ENCODE measurements at regions not wholly inside any gene's neighbourhood (a gene's known extent, or its start where the extent isn't known, plus 50 kb on each side); places are given as distances from the start of the nearest gene placed in this dataset.

DNA sequence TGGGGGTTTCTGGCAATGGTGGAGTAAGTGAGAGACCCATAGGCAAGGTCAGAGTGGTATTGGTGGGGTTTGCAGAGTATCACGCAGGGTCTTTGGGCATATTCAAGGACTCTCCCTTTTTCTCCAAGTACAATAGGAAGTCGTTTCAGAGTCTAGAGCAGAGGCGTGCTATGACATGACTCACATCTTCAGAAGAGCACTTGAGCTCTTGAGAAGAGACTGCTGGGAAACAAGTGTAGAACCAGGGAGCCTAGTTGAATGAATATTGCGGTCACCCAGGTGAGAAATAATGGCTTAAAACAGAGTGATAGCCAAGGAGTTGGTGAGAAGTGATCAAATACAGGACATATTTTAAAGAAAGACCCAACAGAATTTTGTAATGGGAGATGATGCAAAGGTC, 813.4 kb downstream of the TLE1 start:
- DNase-seq (ENCODE audit: low read depth, low spot score): no peak
- no TSS peak for BruUV-seq (replicated peaks)
- CTCF ChIA-PET: interaction anchor here (0.6 to 1.0 kb wide), 2 partner anchors 9 to 260 kb away, joined by 3 read pairs; no protein-coding TSS in a partner anchor
- in situ Hi-C loops (cut with MboI) (no loop called here), intact Hi-C loops (cut with micrococcal nuclease; ENCODE audit: unreplicated experiment) (no loop called here)
- RAD21 ChIA-PET (ENCODE audit: unreplicated experiment): no interaction called here
- Histone ChIP-seq H3K9ac (ENCODE audit: control insufficient read depth, insufficient read depth, low read length) (no peak overlapping the region), H3K4me1 (ENCODE audit: control insufficient read depth, insufficient read depth, low read length) (no peaks in the 10 kb centered on the region), H3K79me2 (ENCODE audit: control insufficient read depth, insufficient read depth, low read length) (no peaks in the 10 kb centered on the region), H3K9me3 (replicated peaks; ENCODE audit: control insufficient read depth, insufficient read depth, low read length) (no peaks in the 10 kb centered on the region), H3K4me2 (ENCODE audit: control insufficient read depth, insufficient read depth) (no peak overlapping the region), H3K27ac (ENCODE audit: control insufficient read depth, insufficient read depth) (no peak overlapping the region), H3K4me3 (no peak overlapping the region), H4K20me1 (ENCODE audit: control insufficient read depth, insufficient read depth) (no peaks in the 10 kb centered on the region), H2AFZ (ENCODE audit: control insufficient read depth, low read depth, low read length) (no peak overlapping the region), H3K36me3 (ENCODE audit: control insufficient read depth in 2 of 2, insufficient read depth in 2 of 2, low read length in 1 of 2) (no peaks in the 10 kb centered on the region), H3K27me3 (replicated peaks in 1 of 2; ENCODE audit: control insufficient read depth in 2 of 2, insufficient read depth in 2 of 2, low read length in 1 of 2) (no peaks in the 10 kb centered on the region)
- WGBS (ENCODE audit: insufficient coverage, insufficient replicate concordance, low lambda C conversion rate, missing lambda C conversion rate): 54% methylated on average over 4 of the region's 4 CpGs
- POLR2A ChIA-PET: no interaction called here
- ATAC-seq: no peak
- no peak for TF ChIP-seq MTA2 (IDR thresholded peaks at IDR 0.05; ENCODE audit: low read depth)
- no peak for TF ChIP-seq MEF2B (IDR thresholded peaks at IDR 0.05; ENCODE audit: partially characterized antibody, poor library complexity, severe bottlenecking)
- TF ChIP-seq ZNF217 (IDR thresholded peaks at IDR 0.05): no peak
- TF ChIP-seq IRF4 (IDR thresholded peaks at IDR 0.05; ENCODE audit: low read depth, low read length): no peak
- no peak for TF ChIP-seq MYC (IDR thresholded peaks at IDR 0.05; ENCODE audit: insufficient read depth, insufficient read length, insufficient replicate concordance, low read length, severe bottlenecking)
- no peak for TF ChIP-seq RB1 (IDR thresholded peaks at IDR 0.05; ENCODE audit: borderline replicate concordance)
- no peak for TF ChIP-seq TBL1XR1 (IDR thresholded peaks at IDR 0.05; ENCODE audit: low read depth, low read length)
- no peak for TF ChIP-seq POLR2AphosphoS5 (IDR thresholded peaks at IDR 0.05; ENCODE audit: low read length)
- no peak for TF ChIP-seq SMAD1 (IDR thresholded peaks at IDR 0.05; ENCODE audit: low read depth, partially characterized antibody)
- no peak for TF ChIP-seq NFYB (IDR thresholded peaks at IDR 0.05; ENCODE audit: insufficient read depth, low read depth, low read length)
- TF ChIP-seq, protein P1, sequence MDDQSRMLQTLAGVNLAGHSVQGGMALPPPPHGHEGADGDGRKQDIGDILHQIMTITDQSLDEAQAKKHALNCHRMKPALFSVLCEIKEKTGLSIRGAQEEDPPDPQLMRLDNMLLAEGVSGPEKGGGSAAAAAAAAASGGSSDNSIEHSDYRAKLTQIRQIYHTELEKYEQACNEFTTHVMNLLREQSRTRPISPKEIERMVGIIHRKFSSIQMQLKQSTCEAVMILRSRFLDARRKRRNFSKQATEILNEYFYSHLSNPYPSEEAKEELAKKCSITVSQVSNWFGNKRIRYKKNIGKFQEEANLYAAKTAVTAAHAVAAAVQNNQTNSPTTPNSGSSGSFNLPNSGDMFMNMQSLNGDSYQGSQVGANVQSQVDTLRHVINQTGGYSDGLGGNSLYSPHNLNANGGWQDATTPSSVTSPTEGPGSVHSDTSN (IDR thresholded peaks at IDR 0.05; ENCODE audit: insufficient replicate concordance, low read depth, low read length): no peak
- no peak for TF ChIP-seq YY1 (IDR thresholded peaks at IDR 0.05; ENCODE audit: low read depth, low read length)
- no peak for TF ChIP-seq NFXL1 (IDR thresholded peaks at IDR 0.05; ENCODE audit: borderline replicate concordance)
- SMC1A ChIA-PET (ENCODE audit: uncharacterized antibody, unreplicated experiment): interaction anchor here (1.3 kb wide), 2 partner anchors 8 to 85 kb away, joined by 3 to 4 read pairs; no protein-coding TSS in a partner anchor
- FAIRE-seq: no peak

Data from GM12878 (cell line).